ENCODE measurements at regions not wholly inside any gene's neighbourhood (a gene's known extent, or its start where the extent isn't known, plus 50 kb on each side); places are given as distances from the start of the nearest gene placed in this dataset.

GRCh38 chr10:85043207-85043606 lies 714.8 kb downstream of the CCSER2 start:
- Histone ChIP-seq H3K4me2 (ENCODE audit: insufficient read depth, insufficient read length, low read length) (no peak overlapping the region), H3K4ac (ENCODE audit: low read depth, low read length) (no peak overlapping the region), H3K4me1 (ENCODE audit: insufficient read depth, low read length) (no peaks in the 10 kb centered on the region; the same call in 1 of the 2 replicates), H3K23me2 (ENCODE audit: insufficient read length, low read depth, low read length, poor library complexity, severe bottlenecking) (no peaks in the 10 kb centered on the region), H3K9ac (ENCODE audit: extremely low read depth, insufficient read length, low read length) (no peak overlapping the region), H4K5ac (ENCODE audit: insufficient read length, low read depth, low read length) (no peak overlapping the region), H3K14ac (ENCODE audit: insufficient read depth, low read length) (no peak overlapping the region), H3K27ac (ENCODE audit: insufficient read length, low read depth, low read length) (no peak overlapping the region), H3K18ac (ENCODE audit: insufficient read length, low read depth, low read length) (no peak overlapping the region), H3K56ac (ENCODE audit: insufficient read length, low read depth, low read length) (no peak overlapping the region), H3K27me3 (ENCODE audit: insufficient read depth, low read length) (no peaks in the 10 kb centered on the region), H2AK5ac (ENCODE audit: insufficient read length, low read length) (no peak overlapping the region), H2BK120ac (ENCODE audit: low read depth, low read length, poor library complexity, severe bottlenecking) (no peak overlapping the region), H3K9me3 (ENCODE audit: control insufficient read depth, low read depth, low read length) (no peaks in the 10 kb centered on the region), H4K8ac (replicated peaks; ENCODE audit: insufficient read length, low read depth, low read length) (no peak overlapping the region), H4K91ac (ENCODE audit: insufficient read length, low read depth, low read length) (no peak overlapping the region), H3T11ph (ENCODE audit: low read length) (no peak overlapping the region), H2BK15ac (ENCODE audit: low read depth, low read length) (no peak overlapping the region), H2BK12ac (ENCODE audit: insufficient read length, low read depth, low read length) (no peak overlapping the region), H3K79me2 (ENCODE audit: insufficient read depth, low read length) (no peaks in the 10 kb centered on the region), H2BK5ac (ENCODE audit: insufficient read length, low read length) (no peak overlapping the region), H2BK20ac (ENCODE audit: low read depth, low read length, poor library complexity, severe bottlenecking) (no peak overlapping the region), H2AFZ (ENCODE audit: low read length) (no peak overlapping the region), H3K79me1 (ENCODE audit: insufficient read depth, low read depth, low read length, poor library complexity, severe bottlenecking) (no peaks in the 10 kb centered on the region), H3K23ac (ENCODE audit: insufficient read length, low read depth, low read length) (no peak overlapping the region), H4K20me1 (ENCODE audit: control insufficient read depth, insufficient read depth, insufficient read length) (no peaks in the 10 kb centered on the region)
- no peak for DNase-seq
- Mint-ChIP-seq H3K36me3 (ENCODE audit: insufficient read depth in 1 of 3, low read depth in 3 of 3) (peaks cover 4 to 18% (median 10%) of the 10 kb centered on the region in 3 experiments; a peak in 6 of 7 replicates), H3K4me3 (no peak overlapping the region), H3K4me1 (peaks cover 10 to 11% of the 10 kb centered on the region in 2 experiments), H3K9me3 (peaks cover 17 to 21% of the 10 kb centered on the region in 2 experiments), H3K27ac (no peak overlapping the region), H3K27me3 (ENCODE audit: low read depth) (peaks cover 7% of the 10 kb centered on the region)
- WGBS (ENCODE audit: extremely low coverage, insufficient read length, low lambda C conversion rate), result no CpG with 5 or more reads among the region's 5 CpGs
- TF ChIP-seq, protein P1, sequence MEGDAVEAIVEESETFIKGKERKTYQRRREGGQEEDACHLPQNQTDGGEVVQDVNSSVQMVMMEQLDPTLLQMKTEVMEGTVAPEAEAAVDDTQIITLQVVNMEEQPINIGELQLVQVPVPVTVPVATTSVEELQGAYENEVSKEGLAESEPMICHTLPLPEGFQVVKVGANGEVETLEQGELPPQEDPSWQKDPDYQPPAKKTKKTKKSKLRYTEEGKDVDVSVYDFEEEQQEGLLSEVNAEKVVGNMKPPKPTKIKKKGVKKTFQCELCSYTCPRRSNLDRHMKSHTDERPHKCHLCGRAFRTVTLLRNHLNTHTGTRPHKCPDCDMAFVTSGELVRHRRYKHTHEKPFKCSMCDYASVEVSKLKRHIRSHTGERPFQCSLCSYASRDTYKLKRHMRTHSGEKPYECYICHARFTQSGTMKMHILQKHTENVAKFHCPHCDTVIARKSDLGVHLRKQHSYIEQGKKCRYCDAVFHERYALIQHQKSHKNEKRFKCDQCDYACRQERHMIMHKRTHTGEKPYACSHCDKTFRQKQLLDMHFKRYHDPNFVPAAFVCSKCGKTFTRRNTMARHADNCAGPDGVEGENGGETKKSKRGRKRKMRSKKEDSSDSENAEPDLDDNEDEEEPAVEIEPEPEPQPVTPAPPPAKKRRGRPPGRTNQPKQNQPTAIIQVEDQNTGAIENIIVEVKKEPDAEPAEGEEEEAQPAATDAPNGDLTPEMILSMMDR (conservative IDR thresholded peaks at IDR 0.05), result no peak

Measured in H9 (cell line).